Mucosa of gallbladder (tissue), 1 donor: ENCODE measurements at regions not wholly inside any gene's neighbourhood (a gene's known extent, or its start where the extent isn't known, plus 50 kb on each side); places are given as distances from the start of the nearest gene placed in this dataset.
"Not testable (repeated sequence)": the region's sequence is repeated elsewhere in the genome, so short reads cannot be mapped to it uniquely, and the experiment has no call there.

Source experiments
- DNase-seq: peaks from one replicate; pipeline ENCODE4 v3.0.0-alpha.2; 2020; ENCODE audit warnings: low spot score
- donor health status: DM: no; HTN: no; CAD: no.

DNA sequence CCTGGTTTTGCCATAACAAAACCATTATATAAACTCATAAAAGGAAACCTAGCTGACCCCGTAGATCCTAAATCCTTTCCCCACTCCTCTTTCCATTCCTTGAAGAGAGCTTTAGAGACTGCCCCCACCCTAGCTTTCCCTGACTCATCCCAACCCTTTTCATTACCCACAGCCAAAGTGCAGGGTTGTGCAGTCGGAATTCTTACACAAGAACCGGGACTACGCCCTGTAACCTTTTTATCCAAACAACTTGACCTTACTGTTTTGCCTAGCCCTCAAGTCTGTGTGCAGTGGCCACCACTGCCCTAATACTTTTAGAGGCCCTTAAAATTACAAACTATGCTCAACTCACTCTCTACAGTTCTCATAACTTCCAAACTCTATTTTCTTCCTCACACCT, 116.0 kb upstream of the PTPN13 start:
- DNase-seq: not testable (repeated sequence)

- DNase-seq: no peak
Measured at GRCh38 chr4:86481440-86481839, 112.7 kb upstream of the PTPN13 start.

DNA sequence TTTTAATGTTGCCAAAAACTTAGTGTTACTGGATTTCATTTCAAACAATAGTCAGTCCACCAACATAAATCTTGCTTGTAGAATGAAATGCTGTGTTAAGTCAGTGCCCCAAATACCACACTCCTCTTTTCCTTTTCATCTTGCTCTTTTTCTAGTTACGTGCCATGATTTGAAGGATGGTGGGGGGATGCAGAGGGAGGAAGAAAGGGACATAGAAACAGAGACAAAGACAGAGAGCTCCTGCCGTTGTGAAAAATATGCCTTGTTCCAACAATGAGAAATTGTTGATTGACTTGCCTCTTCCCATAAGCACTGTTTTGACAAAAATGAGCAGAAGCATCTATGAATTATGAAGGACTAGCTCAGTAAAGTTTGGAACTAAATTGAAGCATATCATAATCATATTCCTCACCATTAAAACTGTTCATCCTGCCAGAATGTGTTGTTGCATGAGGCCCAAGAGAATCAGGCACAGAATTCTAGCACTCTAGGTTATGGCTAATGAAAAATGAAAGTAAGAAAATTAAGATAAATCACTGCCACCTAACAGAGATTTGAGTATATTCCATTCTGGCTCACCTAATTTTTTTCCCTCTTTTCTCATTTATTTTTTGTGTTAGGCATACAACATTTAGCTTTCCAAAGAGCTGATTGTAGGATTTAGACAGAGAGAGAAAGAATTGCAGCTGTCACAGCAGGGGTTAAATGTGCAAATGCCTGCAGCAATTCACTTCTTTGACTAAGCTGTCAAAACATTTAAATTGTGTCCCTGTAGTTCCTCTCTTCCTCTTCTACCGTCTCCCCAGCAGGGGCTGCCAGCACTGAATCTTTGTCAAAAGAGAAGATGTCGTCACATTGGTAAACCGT, 111.6 kb upstream of the PTPN13 start:
- DNase-seq: no peak

GRCh38 chr4:86483173-86483490, 111.0 kb upstream of the PTPN13 start:
- no peak for DNase-seq

DNA sequence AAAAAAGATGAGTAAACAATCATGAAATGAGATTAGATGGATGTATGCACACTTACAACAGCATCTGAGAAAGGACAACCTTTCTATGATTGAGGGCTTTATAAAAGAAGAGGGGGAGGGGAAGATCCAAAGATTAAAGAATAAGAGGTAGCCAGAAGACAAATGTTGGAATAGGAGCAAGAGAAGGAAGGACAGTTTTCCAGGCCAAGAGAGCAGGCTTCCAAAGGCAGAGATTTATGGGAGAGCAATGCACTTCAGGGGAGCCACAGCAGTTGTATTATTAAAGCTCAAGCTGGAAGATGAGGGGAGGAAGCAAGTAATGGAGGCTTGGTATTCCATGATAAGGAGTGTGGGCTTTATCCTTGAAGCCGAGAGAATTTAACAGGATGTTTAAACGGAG, 110.3 kb upstream of the PTPN13 start:
- DNase-seq: no peak

DNA sequence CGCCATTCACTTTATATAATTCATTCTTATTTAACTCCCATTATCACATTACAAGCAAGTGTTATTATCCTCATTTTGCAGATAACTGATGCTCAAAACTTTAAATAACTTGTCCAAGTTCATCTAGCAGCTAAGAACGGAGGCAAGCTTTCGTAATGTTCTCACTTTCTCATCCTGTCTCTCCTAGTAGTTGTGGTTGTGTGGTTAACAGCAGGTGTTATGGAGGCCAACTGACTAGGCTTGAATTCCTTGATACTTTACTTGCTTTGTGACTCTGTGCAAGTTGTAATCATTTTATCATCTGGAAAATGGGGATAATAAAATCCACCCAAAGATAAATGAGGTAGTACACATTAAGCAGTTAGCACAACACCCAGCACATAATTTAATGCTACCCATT, 109.9 kb upstream of the PTPN13 start:
- DNase-seq: no peak

GRCh38 chr4:86487738-86488348, 106.3 kb upstream of the PTPN13 start:
- DNase-seq: no peak

GRCh38 chr4:86493460-86493859, 100.7 kb upstream of the PTPN13 start:
- no peak for DNase-seq

DNA sequence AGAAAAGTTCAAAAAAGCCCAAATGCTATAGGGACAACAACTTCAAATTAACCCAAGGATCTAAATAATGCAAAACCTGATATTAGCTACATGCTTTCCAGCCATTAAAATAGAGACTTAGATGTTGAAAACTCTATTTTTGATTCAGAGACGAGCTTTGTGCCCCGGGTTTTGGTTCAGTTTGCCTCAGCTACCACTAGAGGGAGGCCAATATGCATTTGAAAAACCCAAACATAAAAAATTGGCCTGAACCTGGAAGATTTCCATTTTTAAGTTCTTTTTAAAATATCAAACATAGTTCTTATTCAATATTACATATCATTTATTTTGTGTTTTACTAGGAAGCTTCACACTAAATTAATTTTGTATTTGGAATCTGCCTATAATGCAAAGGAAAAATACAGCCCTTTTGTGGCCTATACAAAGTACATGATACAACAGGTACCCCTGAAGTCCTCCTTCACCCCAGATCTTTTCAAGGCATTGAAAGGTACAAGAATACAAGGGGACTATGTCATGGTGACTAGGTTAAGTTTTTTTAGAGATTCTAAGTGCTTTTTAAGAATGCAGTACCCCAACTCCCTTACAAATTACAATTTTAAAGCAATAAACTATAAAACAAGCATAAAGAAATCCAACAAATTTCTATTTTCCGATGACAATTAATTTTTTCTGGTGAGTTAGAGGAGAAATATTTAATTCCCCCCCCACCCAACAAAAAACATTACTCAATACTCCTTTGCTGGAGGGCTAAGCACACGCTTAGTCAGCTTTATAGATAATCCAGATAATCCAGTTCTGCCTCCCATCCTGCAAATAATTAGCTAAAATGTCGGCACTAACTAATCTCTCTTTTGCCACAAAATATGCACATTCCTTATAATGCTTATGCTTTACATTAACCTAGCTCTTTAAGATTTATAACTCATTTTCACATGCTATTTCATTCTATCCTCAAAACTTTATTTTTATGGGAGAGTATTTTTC, 97.7 kb upstream of the PTPN13 start:
- peak; percentile 31 for DNase-seq

- DNase-seq: peak; percentile 25
Measured at GRCh38 chr4:86497131-86497530, 97.0 kb upstream of the PTPN13 start.

GRCh38 chr4:86497980-86498862, 95.9 kb upstream of the PTPN13 start:
- DNase-seq: peak; percentile 14

GRCh38 chr4:86498863-86499166, 95.3 kb upstream of the PTPN13 start:
- no peak for DNase-seq

GRCh38 chr4:86500527-86500926, 93.6 kb upstream of the PTPN13 start:
- DNase-seq: no peak

DNA sequence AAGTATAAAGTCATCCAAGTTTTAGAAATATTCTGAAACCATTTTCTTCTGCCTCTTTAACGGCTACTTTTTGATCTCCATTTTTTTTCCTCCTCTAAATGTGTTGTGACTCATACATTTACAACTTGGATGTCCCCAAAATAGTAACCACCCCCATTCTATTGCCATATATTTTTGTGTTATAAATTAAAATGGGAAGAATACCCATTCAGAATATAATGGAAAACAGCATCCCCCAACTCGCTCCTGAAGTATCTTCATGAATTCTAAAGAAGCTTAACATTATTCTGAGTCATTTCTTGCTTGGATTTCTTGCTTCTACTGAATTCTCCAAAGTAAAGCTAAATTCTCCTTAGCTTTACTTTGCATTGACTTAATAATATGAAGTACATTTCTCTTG, 92.0 kb upstream of the PTPN13 start:
- DNase-seq: no peak

DNA sequence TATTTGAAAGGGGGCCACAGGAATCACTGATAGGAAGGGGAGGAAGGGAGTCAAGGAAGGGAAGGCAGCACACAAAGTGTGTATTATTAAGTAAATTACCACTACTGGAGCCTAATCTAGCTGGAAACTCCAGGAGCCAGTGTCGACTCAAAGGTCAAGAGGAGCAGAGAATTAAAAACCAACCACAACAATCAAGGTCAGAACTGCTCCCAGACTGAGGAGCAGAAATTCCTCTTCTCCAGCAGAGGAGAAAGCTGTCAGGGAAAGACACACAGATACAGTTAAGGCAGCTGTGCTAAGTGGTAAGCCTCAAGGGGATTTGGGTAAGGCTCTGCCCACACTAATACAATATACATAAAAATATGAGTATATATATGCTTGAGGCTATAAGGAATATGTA, 87.5 kb upstream of the PTPN13 start:
- DNase-seq: no peak

DNA sequence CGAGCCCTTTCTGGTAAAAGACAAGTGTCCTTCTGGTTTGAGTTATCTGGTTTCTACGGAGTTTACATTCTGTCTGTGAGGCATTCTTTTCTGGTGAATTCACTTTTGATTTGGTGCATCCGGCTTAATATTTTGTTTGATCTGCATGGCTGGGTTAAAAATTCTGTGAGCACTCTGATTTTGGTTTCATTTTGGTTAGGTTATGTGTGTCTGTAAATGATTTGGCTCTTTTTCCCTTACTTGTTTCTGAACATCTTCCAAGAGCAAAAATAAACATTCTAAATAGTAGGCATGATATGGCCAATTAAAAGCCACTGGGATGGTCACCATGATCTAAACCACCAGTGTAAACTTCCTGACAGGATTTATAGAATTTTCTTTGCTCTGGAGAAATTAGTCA, 85.7 kb upstream of the PTPN13 start:
- no peak for DNase-seq

- DNase-seq: no peak
Measured at GRCh38 chr4:86511590-86511989, 82.5 kb upstream of the PTPN13 start.

DNA sequence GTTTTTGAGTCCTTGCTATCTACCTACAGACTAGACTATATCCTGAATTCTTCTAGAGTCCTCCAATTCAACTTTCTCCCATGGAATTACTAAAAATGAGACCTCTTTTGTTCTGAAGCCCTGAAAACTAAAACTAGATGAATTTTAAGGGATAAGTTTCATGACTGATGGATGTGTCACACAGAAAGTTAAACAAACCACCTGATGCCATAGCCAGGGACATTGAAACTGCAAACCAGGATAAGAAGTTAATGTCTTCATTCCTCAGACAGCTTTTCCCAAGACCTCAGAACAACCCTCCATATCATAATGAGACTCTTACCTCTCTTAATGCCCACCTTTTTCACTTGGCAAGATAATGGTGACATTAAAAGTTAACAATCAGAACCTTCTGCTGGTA, 81.5 kb upstream of the PTPN13 start:
- DNase-seq: no peak

- not testable (repeated sequence) for DNase-seq
Measured at GRCh38 chr4:86515963-86516362, 78.2 kb upstream of the PTPN13 start.

DNA sequence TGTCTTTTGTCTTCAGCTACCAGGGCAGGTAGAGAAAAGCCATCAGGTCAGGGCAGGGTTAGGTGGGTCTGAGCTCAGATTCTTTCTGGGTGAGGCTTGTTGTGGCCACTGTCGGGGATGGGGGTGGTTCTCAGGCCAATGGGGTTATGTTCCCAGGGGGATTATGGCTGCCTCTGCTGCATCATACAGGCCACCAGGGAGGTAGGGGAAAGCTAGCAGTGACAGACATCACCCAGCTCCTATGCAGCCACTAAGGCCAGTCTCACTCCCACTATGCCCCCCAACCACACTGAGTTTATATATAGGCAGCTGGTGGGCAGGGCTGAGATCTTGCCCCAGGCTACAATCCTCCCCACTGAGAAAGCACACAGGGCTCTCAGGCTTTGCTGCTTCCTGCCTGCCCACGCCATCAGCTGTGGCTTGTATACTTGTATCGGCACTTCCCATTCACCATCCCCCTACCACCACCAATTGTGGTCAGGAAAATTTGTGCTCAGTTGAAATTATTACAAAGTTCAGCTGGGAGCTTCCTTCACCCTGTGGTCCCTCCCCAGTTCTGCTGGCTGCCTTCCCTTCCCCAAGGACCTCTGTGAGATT, 72.6 kb upstream of the PTPN13 start:
- no peak for DNase-seq

GRCh38 chr4:86522349-86522748, 71.8 kb upstream of the PTPN13 start:
- no peak for DNase-seq
